ENCODE measurements at regions not wholly inside any gene's neighbourhood (a gene's known extent, or its start where the extent isn't known, plus 50 kb on each side); places are given as distances from the start of the nearest gene placed in this dataset.

GRCh38 chr16:66242672-66243071 is 123.8 kb upstream of the CDH5 start:
- no peak for TF ChIP-seq POLR2A (IDR thresholded peaks at IDR 0.05; ENCODE audit: low read depth)
- no peak for TF ChIP-seq CTCF (IDR thresholded peaks at IDR 0.05)
- no peak for TF ChIP-seq EP300 (IDR thresholded peaks at IDR 0.05)
